Lung (tissue), 11 donors: ENCODE measurements at regions not wholly inside any gene's neighbourhood (a gene's known extent, or its start where the extent isn't known, plus 50 kb on each side); places are given as distances from the start of the nearest gene placed in this dataset.

ENCODE experiments used
- ATAC-seq: fragments of 200-7000 bp; cut with Tn5 transposase; one replicate; pipeline ENCODE4 v1.9.1; 2020; ENCODE audit warnings: moderate number of reproducible peaks; ENCODE audit not compliant: insufficient read depth, low FRiP score
- DNase-seq, 3 donors: peaks; one replicate each; pipeline ENCODE4 v3.0.0-alpha.2; 2013 to 2017
- H3K27ac ChIP-seq, 2 donors: one replicate each; pipeline ENCODE4 v1.5.1; 2013; ENCODE audit warnings: mild to moderate bottlenecking in 2 of 2, moderate library complexity in 2 of 2, control low read depth in 1 of 2, inconsistent platforms in 1 of 2, low read depth in 1 of 2, low read length in 1 of 2
- H3K27me3 ChIP-seq, 3 donors: one replicate each; pipeline ENCODE4 v1.5.1; 2013; ENCODE audit warnings: low read length in 2 of 3; ENCODE audit not compliant: control insufficient read depth in 3 of 3, insufficient read depth in 3 of 3
- H3K36me3 ChIP-seq, 4 donors: one replicate each; pipeline ENCODE4 v1.5.1; 2013; ENCODE audit warnings: low read length in 4 of 4, mild to moderate bottlenecking in 1 of 4, moderate library complexity in 1 of 4; ENCODE audit not compliant: control insufficient read depth in 4 of 4, insufficient read depth in 4 of 4
- H3K4me1 ChIP-seq, 5 donors: one replicate each; pipeline ENCODE4 v1.5.1; 2013; ENCODE audit warnings: low read length in 5 of 5, mild to moderate bottlenecking in 2 of 5, moderate library complexity in 1 of 5; ENCODE audit not compliant: control insufficient read depth in 5 of 5, insufficient read depth in 5 of 5
- H3K4me3 ChIP-seq: one replicate; pipeline ENCODE4 v1.5.1; 2013; ENCODE audit warnings: mild to moderate bottlenecking, control low read depth, moderate library complexity
- H3K9ac ChIP-seq, 2 donors: one replicate each; pipeline ENCODE4 v1.5.1; 2013; ENCODE audit warnings: low read length in 2 of 2, control low read depth in 1 of 2; ENCODE audit not compliant: insufficient read depth in 1 of 2
- H3K9me3 ChIP-seq, 4 donors: one replicate each; pipeline ENCODE4 v1.5.1; 2013; ENCODE audit warnings: low read length in 3 of 4, mild to moderate bottlenecking in 1 of 4, moderate library complexity in 1 of 4; ENCODE audit not compliant: control insufficient read depth in 4 of 4, insufficient read depth in 3 of 4
- CTCF ChIP-seq: IDR thresholded peaks from 2 replicates; pipeline ENCODE4 v1.5.1; 2012; ENCODE audit warnings: mild to moderate bottlenecking; ENCODE audit errors: control extremely low read depth, extremely low read depth
- WGBS, 2 donors: extraction: QIAGEN DNeasy Blood & Tissue Kit; methylation state at CpG; one replicate each; pipeline ENCODE4 v1.1.7; 2013; 5-methylcytosine and 5-hydroxymethylcytosine counted together
- donor health status: control.
- donor health status: control.
- donor health status: Bipolar disorder and iron deficiency.
- donor health status: healthy.
- donor health status: DM: yes; HTN: yes; CAD: no.

- Histone ChIP-seq H3K4me1 (no peaks in the 10 kb centered on the region), H3K9me3 (no peaks in the 10 kb centered on the region), H3K27ac (no peak overlapping the region), H3K9ac (no peak overlapping the region), H3K36me3 (no peaks in the 10 kb centered on the region), H3K4me3 (no peak overlapping the region), H3K27me3 (no peaks in the 10 kb centered on the region)
- 20 to 36% methylated on average over 3 of the region's 3 CpGs for WGBS, 2 donors
- ATAC-seq (no peak), DNase-seq (no peak)
- TF ChIP-seq CTCF: no peak
Measured at GRCh38 chr5:121667292-121667691, 184.4 kb upstream of the FTMT start.

GRCh38 chr5:121668635-121669034, 183.0 kb upstream of the FTMT start:
- H3K36me3 ChIP-seq: no peaks in the 10 kb centered on the region
- H3K9me3 ChIP-seq: no peaks in the 10 kb centered on the region
- no peak overlapping the region for H3K9ac ChIP-seq
- no peak overlapping the region for H3K4me3 ChIP-seq
- no peaks in the 10 kb centered on the region for H3K27me3 ChIP-seq
- no peaks in the 10 kb centered on the region for H3K4me1 ChIP-seq
- 29 to 51% methylated on average over 1 of the region's 1 CpG for WGBS, 2 donors
- H3K27ac ChIP-seq: no peak overlapping the region
- ATAC-seq: no peak
- DNase-seq: no peak
- no peak for TF ChIP-seq CTCF

GRCh38 chr5:121671624-121672023, 180.1 kb upstream of the FTMT start:
- ATAC-seq (no peak), DNase-seq (no peak)
- H3K9ac ChIP-seq: no peak overlapping the region
- no peak overlapping the region for H3K27ac ChIP-seq
- no peak overlapping the region for H3K4me3 ChIP-seq
- no peak for TF ChIP-seq CTCF
- H3K36me3 ChIP-seq: no peaks in the 10 kb centered on the region
- WGBS, 2 donors: 82 to 85% methylated on average over 2 of the region's 2 CpGs
- H3K27me3 ChIP-seq: no peaks in the 10 kb centered on the region
- H3K4me1 ChIP-seq: no peaks in the 10 kb centered on the region
- H3K9me3 ChIP-seq: no peaks in the 10 kb centered on the region

- no peak for DNase-seq
- ATAC-seq: no peak
- Histone ChIP-seq H3K4me3 (no peak overlapping the region), H3K27ac (no peak overlapping the region), H3K27me3 (no peaks in the 10 kb centered on the region), H3K4me1 (no peaks in the 10 kb centered on the region), H3K9ac (no peak overlapping the region), H3K9me3 (no peaks in the 10 kb centered on the region), H3K36me3 (no peaks in the 10 kb centered on the region)
- 41 to 53% methylated on average over 2 of the region's 2 CpGs for WGBS, 2 donors
- TF ChIP-seq CTCF: no peak
Measured at GRCh38 chr5:121675924-121676323, 175.8 kb upstream of the FTMT start.
